Neuronal stem cell (in vitro differentiated cells): ENCODE measurements at regions not wholly inside any gene's neighbourhood (a gene's known extent, or its start where the extent isn't known, plus 50 kb on each side); places are given as distances from the start of the nearest gene placed in this dataset.

Experiments
- DNase-seq: peaks from one replicate; pipeline ENCODE4 v3.0.0-alpha.2; 2013; ENCODE audit warnings: low spot score
- H2AFZ ChIP-seq: one replicate; pipeline ENCODE4 v1.6.1; 2013; ENCODE audit warnings: mild to moderate bottlenecking, low read length, inconsistent platforms
- H2AK5ac ChIP-seq: 2 replicates; pipeline ENCODE4 v1.6.1; 2013; ENCODE audit warnings: low read depth, mild to moderate bottlenecking, inconsistent platforms, low read length, moderate library complexity, mixed read lengths
- H2BK120ac ChIP-seq: 2 replicates; pipeline ENCODE4 v1.6.1; 2013; ENCODE audit warnings: low read depth, mild to moderate bottlenecking, inconsistent platforms, low read length, moderate library complexity, mixed read lengths
- H2BK12ac ChIP-seq: one replicate; pipeline ENCODE4 v1.6.1; 2013; ENCODE audit warnings: low read length, inconsistent platforms
- H2BK15ac ChIP-seq: 2 replicates; pipeline ENCODE4 v1.6.1; 2013; ENCODE audit warnings: mild to moderate bottlenecking, low read length, inconsistent platforms, mixed read lengths
- H2BK5ac ChIP-seq: one replicate; pipeline ENCODE4 v1.6.1; 2013; ENCODE audit warnings: inconsistent platforms, mild to moderate bottlenecking, low read length, moderate library complexity
- H3K14ac ChIP-seq: one replicate; pipeline ENCODE4 v1.6.1; 2013; ENCODE audit warnings: low read length, inconsistent platforms
- H3K18ac ChIP-seq: 2 replicates; pipeline ENCODE4 v1.6.1; 2013; ENCODE audit warnings: low read length, inconsistent platforms
- H3K23ac ChIP-seq: 2 replicates; pipeline ENCODE4 v1.6.1; 2013; ENCODE audit warnings: low read depth, mild to moderate bottlenecking, mixed read lengths, low read length, inconsistent platforms; ENCODE audit not compliant: poor library complexity
- H3K27ac ChIP-seq: replicated peaks from 3 replicates; pipeline ENCODE4 v1.5.1; 2013; ENCODE audit warnings: low read length, inconsistent platforms
- H3K27me3 ChIP-seq, 3 experiments: 2 replicates each; pipeline ENCODE4 v1.6.1; 2013; ENCODE audit warnings: low read length in 3 of 3, mild to moderate bottlenecking in 2 of 3, inconsistent platforms in 1 of 3, low read depth in 1 of 3, mixed read lengths in 1 of 3, moderate library complexity in 1 of 3; ENCODE audit not compliant: control insufficient read depth in 3 of 3, insufficient read depth in 3 of 3
- H3K36me3 ChIP-seq, 2 donors: replicated peaks in 1 of 2; 2 replicates each; pipeline ENCODE4 v1.6.1; 2013; ENCODE audit warnings: low read length in 2 of 2; ENCODE audit not compliant: control insufficient read depth in 2 of 2, insufficient read depth in 2 of 2
- H3K4ac ChIP-seq: 2 replicates; pipeline ENCODE4 v1.6.1; 2013; ENCODE audit warnings: inconsistent platforms, mild to moderate bottlenecking, low read length, moderate library complexity
- H3K4me1 ChIP-seq, 2 donors: 1 replicate in 1 of 2; 2 replicates in 1 of 2; pipeline ENCODE4 v1.6.1; 2013; ENCODE audit warnings: low read length in 2 of 2, low read depth in 1 of 2; ENCODE audit not compliant: control insufficient read depth in 2 of 2, insufficient read depth in 1 of 2
- H3K4me2 ChIP-seq: one replicate; pipeline ENCODE4 v1.6.1; 2013; ENCODE audit warnings: mild to moderate bottlenecking, low read length, inconsistent platforms; ENCODE audit not compliant: insufficient read depth, poor library complexity, severe bottlenecking
- H3K4me3 ChIP-seq, 2 donors: 2 replicates each; pipeline ENCODE4 v1.5.1; 2013; ENCODE audit warnings: low read length in 2 of 2, mild to moderate bottlenecking in 2 of 2, inconsistent platforms in 1 of 2, moderate library complexity in 1 of 2
- H3K79me1 ChIP-seq: one replicate; pipeline ENCODE4 v1.6.1; 2013; ENCODE audit warnings: low read depth, mild to moderate bottlenecking, inconsistent platforms, low read length, moderate library complexity
- H3K9ac ChIP-seq: one replicate; pipeline ENCODE4 v1.6.1; 2013; ENCODE audit warnings: mild to moderate bottlenecking, low read depth, low read length, inconsistent platforms; ENCODE audit not compliant: poor library complexity
- H3K9me3 ChIP-seq, 2 donors: replicated peaks in 1 of 2; 2 replicates each; pipeline versions ENCODE3 to v1.6.1; 2013; ENCODE audit warnings: low read length in 2 of 2, mild to moderate bottlenecking in 2 of 2, inconsistent platforms in 1 of 2, low read depth in 1 of 2, mixed read lengths in 1 of 2, moderate library complexity in 1 of 2; ENCODE audit not compliant: control insufficient read depth in 2 of 2, insufficient read depth in 1 of 2
- H4K8ac ChIP-seq: one replicate; pipeline ENCODE4 v1.6.1; 2013; ENCODE audit warnings: low read depth, mild to moderate bottlenecking, inconsistent platforms, low read length, moderate library complexity
- H4K91ac ChIP-seq: one replicate; pipeline ENCODE4 v1.6.1; 2013; ENCODE audit warnings: low read length, low read depth, mild to moderate bottlenecking, inconsistent platforms; ENCODE audit not compliant: poor library complexity
- WGBS, 2 donors: extraction: QIAGEN DNeasy Blood & Tissue Kit; methylation state at CpG; one replicate each; pipeline ENCODE4 v1.1.7; 2013; ENCODE audit warnings: missing lambda C conversion rate in 2 of 2, mixed read lengths in 1 of 2; ENCODE audit not compliant: insufficient read length in 2 of 2, insufficient replicate concordance in 1 of 2; ENCODE audit errors: extremely low coverage in 2 of 2; 5-methylcytosine and 5-hydroxymethylcytosine counted together

DNA sequence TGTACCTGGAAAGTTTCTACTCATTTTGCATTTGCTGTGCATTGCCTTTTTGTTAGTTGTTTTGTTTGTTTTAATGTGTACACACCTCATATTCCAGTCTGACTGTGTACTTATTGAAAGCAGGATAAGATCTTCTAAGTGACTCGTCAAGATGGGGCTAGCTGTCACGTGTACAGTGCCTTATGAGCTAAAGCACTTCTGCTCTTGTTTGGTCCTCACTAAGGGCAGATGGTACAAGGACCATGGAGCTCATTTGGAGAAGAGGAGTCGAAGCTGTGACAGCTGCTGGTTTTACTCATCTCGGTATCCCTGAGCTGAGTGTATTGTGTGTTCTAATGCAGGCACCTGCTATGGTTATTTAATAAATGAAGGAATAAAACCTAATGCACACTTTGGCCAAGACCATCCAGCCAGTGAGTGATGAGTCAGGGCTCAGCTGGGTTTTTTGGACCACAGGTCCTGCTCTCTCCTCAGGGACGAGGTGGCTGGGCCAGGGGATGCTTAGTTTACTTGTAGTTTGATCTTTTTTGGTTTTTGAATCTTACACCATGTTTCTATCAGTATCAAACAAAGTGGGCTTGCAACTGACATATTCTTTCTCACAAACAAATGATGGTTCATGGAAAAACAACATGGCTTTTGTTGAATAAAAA, 152.5 kb upstream of the APCDD1 start:
- Histone ChIP-seq H3K23ac (no peak overlapping the region), H2BK5ac (no peak overlapping the region), H2AK5ac (no peak overlapping the region), H2BK12ac (no peak overlapping the region), H3K4me2 (no peak overlapping the region), H2BK15ac (no peak overlapping the region), H4K8ac (no peak overlapping the region), H3K9me3 (peaks cover 2 to 3% of the 10 kb centered on the region in 2 donors), H3K18ac (no peak overlapping the region), H3K4me3 (no peak overlapping the region), H4K91ac (no peak overlapping the region), H3K79me1 (no peaks in the 10 kb centered on the region), H3K9ac (no peak overlapping the region), H3K14ac (no peak overlapping the region), H2AFZ (no peak overlapping the region), H3K4ac (no peak overlapping the region), H3K27ac (no peak overlapping the region), H3K27me3 (peaks cover 0 to 12% (median 0%) of the 10 kb centered on the region in 3 experiments), H3K4me1 (peaks cover 0 to 13% of the 10 kb centered on the region in 2 donors), H2BK120ac (no peak overlapping the region), H3K36me3 (no peaks in the 10 kb centered on the region)
- no peak for DNase-seq
- no CpG with 5 or more reads among the region's 5 CpGs for WGBS, 2 donors

- Histone ChIP-seq H3K27ac (no peak overlapping the region), H3K4me3 (no peak overlapping the region), H3K14ac (no peak overlapping the region), H2BK15ac (no peak overlapping the region), H3K4me2 (no peak overlapping the region), H3K36me3 (no peaks in the 10 kb centered on the region), H4K8ac (no peak overlapping the region), H3K9ac (no peak overlapping the region), H2AFZ (no peak overlapping the region), H3K23ac (no peak overlapping the region), H2BK12ac (no peak overlapping the region), H3K9me3 (peaks cover 2 to 3% of the 10 kb centered on the region in 2 donors), H3K79me1 (no peaks in the 10 kb centered on the region), H2BK120ac (no peak overlapping the region), H2BK5ac (no peak overlapping the region), H3K27me3 (peaks cover 0 to 8% (median 0%) of the 10 kb centered on the region in 3 experiments), H3K4me1 (peaks cover 0 to 1% of the 10 kb centered on the region in 2 donors), H3K18ac (no peak overlapping the region), H3K4ac (no peak overlapping the region), H2AK5ac (no peak overlapping the region), H4K91ac (no peak overlapping the region)
- no CpG with 5 or more reads among the region's 2 CpGs for WGBS, 2 donors
- no peak for DNase-seq
Observed at GRCh38 chr18:10303171-10303570, 151.3 kb upstream of the APCDD1 start.

DNA sequence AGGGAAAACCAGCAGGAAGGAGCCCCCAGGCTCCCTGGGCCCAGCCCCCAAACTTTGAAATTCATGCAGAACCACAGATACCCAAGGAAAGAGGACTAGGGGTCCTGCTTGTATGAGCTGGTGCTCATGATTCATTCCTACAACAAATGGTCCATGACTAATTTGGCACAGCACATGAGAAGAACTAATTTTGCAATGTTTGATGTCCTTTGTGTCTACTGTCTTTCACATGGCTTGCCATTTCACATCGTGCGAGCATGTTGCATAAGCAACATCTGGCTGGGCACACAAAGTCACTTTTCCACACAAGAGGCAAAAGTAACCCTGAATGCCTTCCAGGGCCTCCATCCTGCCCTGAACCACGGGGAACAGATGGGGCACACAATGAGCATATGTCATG, 149.6 kb upstream of the APCDD1 start:
- H3K79me1 ChIP-seq, result no peaks in the 10 kb centered on the region
- no peak overlapping the region for H3K27ac ChIP-seq
- no peaks in the 10 kb centered on the region for H3K9me3 ChIP-seq
- H3K9ac ChIP-seq, result no peak overlapping the region
- no peak overlapping the region for H2AK5ac ChIP-seq
- H3K23ac ChIP-seq, result no peak overlapping the region
- no peak overlapping the region for H3K14ac ChIP-seq
- no peak for DNase-seq
- no CpG with 5 or more reads among the region's 3 CpGs for WGBS, 2 donors
- H2BK12ac ChIP-seq, result no peak overlapping the region
- H3K4ac ChIP-seq, result no peak overlapping the region
- no peak overlapping the region for H3K4me2 ChIP-seq
- H3K4me1 ChIP-seq, result no peaks in the 10 kb centered on the region
- H2BK120ac ChIP-seq, result no peak overlapping the region
- no peak overlapping the region for H2BK5ac ChIP-seq
- no peak overlapping the region for H3K18ac ChIP-seq
- H4K8ac ChIP-seq, result no peak overlapping the region
- no peaks in the 10 kb centered on the region for H3K36me3 ChIP-seq
- H4K91ac ChIP-seq, result no peak overlapping the region
- H3K4me3 ChIP-seq, result no peak overlapping the region
- H3K27me3 ChIP-seq, result peaks cover 0 to 4% (median 0%) of the 10 kb centered on the region in 3 experiments
- no peak overlapping the region for H2BK15ac ChIP-seq
- no peak overlapping the region for H2AFZ ChIP-seq

DNA sequence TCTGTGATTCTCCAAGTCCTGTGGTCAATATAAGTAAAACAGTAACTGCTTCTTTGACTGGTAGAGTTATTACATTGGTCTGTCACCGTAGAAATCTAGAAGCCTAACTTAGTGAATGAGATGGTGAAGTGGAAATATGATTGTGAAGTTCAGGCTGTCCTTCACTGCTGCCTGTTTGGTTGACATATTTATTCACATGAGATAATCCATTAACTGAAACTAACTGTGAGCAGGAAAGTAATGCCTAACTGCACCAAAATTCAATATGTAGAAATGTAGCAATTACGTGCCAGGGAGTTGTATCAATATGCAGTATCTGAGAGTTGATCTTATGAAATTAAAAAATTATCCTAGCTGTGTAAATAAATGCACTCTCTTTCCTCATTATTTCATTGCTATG, 147.7 kb upstream of the APCDD1 start:
- H2BK120ac ChIP-seq, result no peak overlapping the region
- H2BK5ac ChIP-seq, result no peak overlapping the region
- H3K4me2 ChIP-seq, result no peak overlapping the region
- no CpG with 5 or more reads among the region's 2 CpGs for WGBS, 2 donors
- no peaks in the 10 kb centered on the region for H3K79me1 ChIP-seq
- no peak overlapping the region for H4K91ac ChIP-seq
- H4K8ac ChIP-seq, result no peak overlapping the region
- H2BK15ac ChIP-seq, result no peak overlapping the region
- no peak overlapping the region for H3K23ac ChIP-seq
- H3K4me1 ChIP-seq, result peaks cover 0 to 1% of the 10 kb centered on the region in 2 donors
- H2AFZ ChIP-seq, result no peak overlapping the region
- H3K27me3 ChIP-seq, result no peaks in the 10 kb centered on the region
- H3K9ac ChIP-seq, result no peak overlapping the region
- no peaks in the 10 kb centered on the region for H3K36me3 ChIP-seq
- DNase-seq, result no peak
- no peaks in the 10 kb centered on the region for H3K9me3 ChIP-seq
- no peak overlapping the region for H3K27ac ChIP-seq
- no peak overlapping the region for H3K4me3 ChIP-seq
- H2BK12ac ChIP-seq, result no peak overlapping the region
- no peak overlapping the region for H3K14ac ChIP-seq
- no peak overlapping the region for H2AK5ac ChIP-seq
- no peak overlapping the region for H3K4ac ChIP-seq
- no peak overlapping the region for H3K18ac ChIP-seq
